ENCODE measurements at regions not wholly inside any gene's neighbourhood (a gene's known extent, or its start where the extent isn't known, plus 50 kb on each side); places are given as distances from the start of the nearest gene placed in this dataset.

- TF ChIP-seq CTCF (IDR thresholded peaks at IDR 0.05; ENCODE audit: low read depth, low read length) (no peak), POLR2A (IDR thresholded peaks at IDR 0.05; ENCODE audit: extremely low read depth, insufficient read length) (no peak), MAX (IDR thresholded peaks at IDR 0.05; ENCODE audit: low read depth, low read length) (no peak)
Measured at GRCh38 chr13:105778196-105778595, 757.3 kb downstream of the EFNB2 start.

Measured in NB4 (cell line).